GM21447 (cell line): ENCODE measurements at regions not wholly inside any gene's neighbourhood (a gene's known extent, or its start where the extent isn't known, plus 50 kb on each side); places are given as distances from the start of the nearest gene placed in this dataset.
"Not testable (repeated sequence)": the region's sequence is repeated elsewhere in the genome, so short reads cannot be mapped to it uniquely, and the experiment has no call there.

Experiments used
- ATAC-seq: cut with Tn5 transposase; IDR thresholded peaks from one replicate; pipeline ENCODE4 v1.9.1; 2021; ENCODE audit not compliant: unreplicated experiment

DNA sequence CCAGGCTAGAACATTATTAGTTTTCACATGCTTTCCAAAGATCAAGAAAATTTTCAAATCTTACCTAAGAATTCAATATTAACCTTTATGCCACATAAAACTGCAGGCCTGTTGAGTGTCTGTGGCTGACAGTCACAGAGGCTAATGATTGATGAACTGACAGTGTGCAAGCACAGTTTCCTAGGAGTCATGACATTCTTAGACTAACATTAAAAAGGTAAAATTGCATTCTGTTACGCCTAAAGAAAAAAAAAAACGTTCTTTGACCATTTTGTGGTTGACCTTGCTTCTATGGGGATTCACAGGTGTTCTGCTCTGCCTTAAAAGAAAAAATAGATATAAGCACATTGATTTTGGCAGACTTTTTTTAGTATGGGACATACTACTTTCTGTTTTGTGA is 1776.2 kb downstream of the PCDH9 start:
- no peak for ATAC-seq

DNA sequence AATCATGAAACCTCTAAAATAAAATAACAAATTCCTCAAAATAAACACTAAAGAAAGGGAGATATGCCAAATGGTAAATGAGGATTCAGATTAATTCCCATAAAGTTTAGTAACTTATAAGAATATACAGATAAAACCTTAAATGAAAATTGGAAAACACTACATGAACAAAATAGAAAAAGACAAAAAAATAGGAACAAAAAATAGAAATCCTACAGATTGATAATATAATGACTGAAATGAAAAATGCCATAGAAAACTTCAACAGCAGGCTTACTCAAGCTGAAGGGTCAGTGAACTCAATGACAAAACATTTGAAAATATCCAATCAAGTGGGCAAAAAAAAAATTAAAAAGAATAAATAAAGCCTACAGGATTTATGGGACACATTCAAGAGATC is 1784.8 kb downstream of the PCDH9 start:
- no peak for ATAC-seq

DNA sequence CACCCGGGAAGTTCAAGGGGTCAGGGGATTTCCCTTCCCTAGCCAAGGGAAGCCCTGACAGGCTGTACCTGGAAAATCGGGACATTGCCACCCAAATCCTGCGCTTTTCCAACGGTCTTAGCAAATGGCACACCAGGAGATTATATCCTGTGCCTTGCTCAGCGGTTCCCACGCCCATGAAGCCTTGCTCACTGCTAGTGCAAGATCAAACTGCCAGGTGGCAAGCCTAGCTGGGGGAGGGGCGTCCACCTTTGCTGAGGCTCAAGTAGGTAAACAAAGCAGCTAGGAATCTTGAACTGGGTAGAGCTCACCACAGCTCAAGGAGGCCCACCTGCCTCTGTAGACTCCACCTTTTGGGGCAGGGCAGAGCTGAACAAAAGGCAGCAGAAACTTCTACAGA is 1794.5 kb downstream of the PCDH9 start:
- ATAC-seq: no peak

DNA sequence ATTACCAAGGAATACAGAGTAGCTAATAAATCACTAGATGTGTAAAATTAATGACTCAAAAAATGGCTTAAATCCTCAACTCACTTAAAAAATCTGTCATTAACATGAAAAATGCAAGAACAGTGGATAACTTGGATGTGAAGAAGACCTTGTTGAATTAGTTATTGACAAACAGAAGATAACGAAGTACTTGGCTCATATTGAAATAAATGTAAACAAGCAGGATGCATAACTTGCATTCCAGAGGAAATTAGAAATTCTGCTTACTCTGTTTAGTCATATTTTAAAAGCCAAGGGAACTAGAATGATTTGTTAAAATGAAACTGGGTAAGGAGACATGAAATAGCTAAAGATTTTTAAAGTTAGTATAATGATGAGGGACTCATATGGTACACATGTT is 1812.2 kb downstream of the PCDH9 start:
- no peak for ATAC-seq

DNA sequence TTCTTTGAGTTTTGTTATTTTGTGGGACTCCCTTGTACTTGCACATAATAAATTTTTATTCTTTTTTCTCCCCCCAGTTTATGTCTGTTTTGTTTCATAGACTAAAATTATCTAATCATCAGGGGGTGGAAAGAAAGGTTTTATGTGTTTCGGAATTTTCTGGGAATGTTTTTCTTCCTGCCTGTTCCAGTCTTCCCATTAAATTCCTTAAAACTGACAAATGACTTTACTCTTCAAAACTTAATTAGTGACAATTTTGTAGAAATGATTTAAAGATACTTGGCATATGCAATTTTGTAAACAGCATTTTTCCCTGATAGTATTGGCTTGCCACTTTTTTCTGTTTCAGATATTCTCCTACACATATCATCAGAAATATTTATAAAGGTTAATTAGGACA is 1813.4 kb downstream of the PCDH9 start:
- ATAC-seq: no peak

DNA sequence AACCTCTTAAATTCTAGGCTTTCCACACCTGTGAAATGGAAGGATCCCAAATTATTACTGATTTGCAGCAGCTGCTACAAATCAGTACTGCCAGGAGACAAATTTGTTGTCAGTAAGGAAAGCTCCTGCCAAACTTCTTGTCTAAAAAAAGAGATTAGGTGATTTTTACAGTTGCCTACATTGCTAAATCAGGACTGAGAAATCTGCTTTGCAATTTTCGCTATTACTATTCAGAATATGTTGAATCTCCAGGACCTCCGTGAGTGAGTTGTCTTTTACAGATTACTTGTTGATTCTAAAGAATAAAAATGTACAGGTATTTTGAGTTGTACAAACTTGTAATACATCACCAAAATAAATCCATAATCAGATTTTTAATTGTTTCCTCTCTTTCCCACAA is 1815.9 kb downstream of the PCDH9 start:
- no peak for ATAC-seq

DNA sequence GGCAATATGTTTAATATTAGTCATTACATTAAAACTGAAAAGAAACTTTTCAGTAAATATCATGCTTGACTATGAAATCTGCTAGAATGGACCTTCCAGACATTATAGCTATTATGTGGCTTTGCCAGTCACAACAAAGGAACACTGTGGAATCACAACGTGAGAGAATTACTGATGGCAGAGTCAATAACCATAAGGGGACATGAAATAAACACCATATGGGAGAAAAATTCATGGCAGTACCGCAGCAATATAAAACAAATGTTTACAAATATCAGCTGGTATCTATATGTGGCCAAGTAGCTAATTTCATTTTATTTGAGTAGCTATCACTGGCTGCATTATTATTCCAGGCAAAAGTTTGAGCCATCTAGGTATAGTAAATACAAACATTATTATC is 1818.6 kb downstream of the PCDH9 start:
- ATAC-seq: no peak

DNA sequence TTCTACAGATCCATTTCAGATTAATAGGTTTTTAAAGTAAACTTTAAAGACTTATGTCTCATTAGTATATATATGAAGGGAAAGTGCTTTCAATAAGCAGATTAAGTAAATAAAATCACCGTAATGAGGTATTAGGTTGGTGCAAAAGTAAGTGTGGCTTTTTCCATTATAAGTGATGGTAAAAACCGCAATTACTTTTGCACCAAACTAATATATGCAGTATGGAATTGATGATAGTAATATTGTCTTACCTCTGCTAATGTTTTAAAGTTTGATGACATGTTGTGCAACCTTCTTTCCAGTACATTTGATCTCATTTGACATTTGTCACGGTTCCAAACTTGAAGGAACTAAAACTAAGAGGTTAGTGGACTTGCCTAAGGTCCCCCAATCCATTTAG is 1819.3 kb downstream of the PCDH9 start:
- no peak for ATAC-seq

DNA sequence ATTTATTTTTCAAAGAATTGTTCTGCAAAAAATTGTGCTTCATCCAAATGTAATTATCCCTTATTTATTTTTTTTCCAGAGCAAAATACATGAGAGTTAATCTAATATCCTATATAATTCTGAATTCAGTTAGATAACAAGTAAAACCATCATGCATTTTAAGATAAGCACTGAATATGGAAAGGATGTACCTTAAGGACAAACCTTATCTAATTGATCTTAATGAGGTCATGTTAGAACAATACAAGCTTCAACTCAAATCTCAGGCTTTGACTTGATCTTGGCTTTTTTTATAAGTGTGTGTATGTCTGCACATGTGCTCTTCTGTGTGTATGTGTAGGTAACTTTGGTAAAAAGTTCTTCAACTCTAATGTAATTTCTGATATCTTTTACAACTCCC is 1828.8 kb downstream of the PCDH9 start:
- no peak for ATAC-seq

DNA sequence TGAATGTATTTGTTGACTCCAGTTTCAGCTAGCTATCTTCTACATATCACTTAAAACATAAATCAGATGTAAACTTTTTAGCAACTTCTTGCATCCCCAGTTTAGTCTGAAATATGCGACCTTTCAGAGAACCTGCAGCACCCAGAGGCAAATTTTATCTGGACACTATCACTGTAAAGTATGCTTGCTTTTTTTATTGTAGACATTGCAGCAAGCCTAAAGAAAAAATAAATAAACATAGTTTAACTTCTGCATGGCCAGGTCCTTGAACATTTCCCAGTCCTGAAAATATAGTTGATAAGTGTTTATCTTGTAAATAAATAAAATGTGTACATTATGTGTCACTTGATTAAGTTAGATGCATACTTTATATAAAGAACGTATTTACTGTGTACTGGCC is 1829.4 kb downstream of the PCDH9 start:
- ATAC-seq: no peak

DNA sequence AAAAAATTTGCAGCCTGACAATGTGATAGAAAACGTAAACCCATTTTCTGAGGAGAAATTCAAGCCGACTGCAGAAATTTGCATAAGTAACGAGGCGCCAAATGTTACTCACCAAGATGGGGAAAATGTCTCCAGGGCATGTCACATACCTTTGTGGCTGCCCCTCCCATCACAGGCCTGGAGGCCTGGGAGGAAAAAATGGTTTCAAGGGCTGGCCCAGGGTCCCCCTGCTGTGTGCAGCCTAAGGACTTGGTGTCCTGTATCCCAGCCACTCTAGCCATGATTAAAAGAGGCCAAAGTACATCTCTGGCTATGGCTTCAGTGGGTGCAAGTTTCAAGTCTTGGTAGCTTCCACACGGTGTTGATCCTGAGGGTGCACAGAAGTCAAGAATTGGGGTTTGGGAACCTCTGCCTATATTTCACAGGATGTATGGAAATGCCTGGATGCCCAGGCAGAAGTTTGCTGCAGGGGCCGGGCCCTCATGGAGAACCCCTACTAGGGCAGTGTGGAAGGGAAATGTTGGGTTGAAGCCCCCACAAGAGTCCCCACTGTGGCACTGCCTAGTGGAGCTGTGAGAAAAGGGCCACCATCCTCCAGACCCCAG is 1842.3 kb downstream of the PCDH9 start:
- ATAC-seq: no peak

DNA sequence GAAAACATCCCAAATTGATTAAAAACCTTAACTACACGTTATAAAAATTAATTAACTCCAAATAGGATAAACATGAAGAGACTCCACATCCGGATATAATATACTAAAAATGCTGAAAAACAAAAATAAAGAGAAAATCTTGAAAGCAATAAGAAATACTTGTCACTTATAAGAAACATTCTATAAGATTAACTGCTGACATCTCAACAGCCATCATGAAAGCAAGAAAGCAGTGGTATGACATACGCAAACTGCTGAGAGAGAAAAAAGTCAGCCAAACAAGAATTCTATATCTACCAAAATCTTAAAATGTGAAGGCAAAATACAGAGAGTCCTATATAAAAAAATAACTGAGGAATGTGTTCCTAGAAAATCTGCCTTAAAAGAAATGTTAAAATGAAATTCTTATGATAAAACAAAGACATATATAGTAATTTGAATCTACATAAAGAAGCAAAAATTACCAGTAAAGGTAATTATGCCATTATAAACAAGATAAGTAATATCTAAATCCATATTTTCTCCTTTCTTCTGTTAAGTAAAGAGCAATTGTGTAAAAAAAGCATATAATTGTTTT is 1851.1 kb downstream of the PCDH9 start:
- no peak for ATAC-seq

DNA sequence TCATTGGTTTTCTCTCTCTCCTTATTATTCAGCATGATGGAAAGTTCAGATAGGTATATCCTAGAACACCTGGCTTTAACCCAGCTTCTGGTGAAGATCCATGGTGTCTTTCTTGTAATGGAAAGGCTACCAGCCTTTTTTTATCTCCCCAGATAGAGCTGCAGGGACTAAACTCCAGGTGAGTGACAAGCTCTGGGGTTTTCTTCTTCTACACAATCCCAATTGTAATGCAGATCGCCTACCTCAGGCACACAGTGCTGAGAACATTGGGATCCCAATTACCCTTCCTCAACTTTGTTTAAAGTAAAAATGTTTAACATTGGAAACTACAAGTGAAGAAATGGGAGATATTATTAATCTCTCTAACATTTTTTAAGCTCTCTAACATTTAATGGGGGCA is 1851.7 kb downstream of the PCDH9 start:
- ATAC-seq: no peak

DNA sequence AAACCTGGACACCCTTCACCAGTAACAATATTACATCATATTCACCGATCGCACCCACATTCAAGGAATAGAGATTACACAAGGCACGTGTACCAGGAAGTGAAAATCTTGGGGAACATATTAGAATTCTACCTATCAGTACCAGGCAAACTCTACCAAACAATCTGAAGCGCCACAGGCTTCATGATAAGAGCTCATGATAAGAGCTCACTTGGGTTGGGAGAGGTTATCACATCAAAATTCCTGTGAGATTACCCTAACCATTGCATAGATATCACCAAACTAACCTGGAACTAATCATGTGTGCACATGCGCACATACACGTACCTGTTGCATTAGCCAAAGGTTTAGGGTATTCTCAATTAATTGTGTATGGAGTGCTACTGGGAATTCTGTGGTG is 1861.3 kb downstream of the PCDH9 start:
- ATAC-seq: no peak

DNA sequence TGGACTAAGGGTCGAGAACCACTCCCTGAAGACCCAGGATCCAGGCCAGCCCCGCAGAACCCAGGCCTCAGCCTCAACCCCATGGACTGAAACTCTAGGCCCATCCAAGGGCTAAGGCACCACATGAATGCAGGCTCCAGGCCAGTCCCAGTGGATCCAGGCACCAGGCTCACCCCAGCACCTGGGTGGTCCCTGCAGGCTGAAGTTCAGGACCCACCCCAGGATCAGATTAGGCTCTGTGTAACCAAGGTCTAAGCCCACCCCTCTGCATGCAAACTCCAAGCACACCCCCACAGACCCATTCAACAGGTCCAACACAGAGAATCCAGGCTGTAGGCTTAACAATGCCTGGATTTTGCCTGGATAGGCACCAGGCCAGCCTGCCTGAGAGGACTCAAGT is 1876.2 kb downstream of the PCDH9 start:
- no peak for ATAC-seq

DNA sequence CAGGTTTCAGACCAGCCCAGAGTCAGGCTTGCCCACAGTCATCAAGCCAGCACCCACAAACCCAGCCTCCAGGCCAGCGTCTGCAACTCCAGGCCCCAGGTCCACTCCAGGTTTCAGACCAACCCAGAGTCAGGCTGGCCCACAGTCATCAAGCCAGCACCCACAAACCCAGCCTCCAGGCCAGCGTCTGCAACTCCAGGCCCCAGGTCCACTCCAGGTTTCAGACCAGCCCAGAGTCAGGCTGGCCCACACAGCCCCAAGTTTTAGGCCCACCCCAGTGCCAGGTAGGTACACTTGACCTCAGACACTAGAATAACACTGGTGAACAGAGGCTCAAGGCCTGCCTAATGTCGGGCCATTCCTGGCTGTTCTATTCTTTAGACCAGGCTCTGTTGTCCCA is 1877.0 kb downstream of the PCDH9 start:
- ATAC-seq: not testable (repeated sequence)

DNA sequence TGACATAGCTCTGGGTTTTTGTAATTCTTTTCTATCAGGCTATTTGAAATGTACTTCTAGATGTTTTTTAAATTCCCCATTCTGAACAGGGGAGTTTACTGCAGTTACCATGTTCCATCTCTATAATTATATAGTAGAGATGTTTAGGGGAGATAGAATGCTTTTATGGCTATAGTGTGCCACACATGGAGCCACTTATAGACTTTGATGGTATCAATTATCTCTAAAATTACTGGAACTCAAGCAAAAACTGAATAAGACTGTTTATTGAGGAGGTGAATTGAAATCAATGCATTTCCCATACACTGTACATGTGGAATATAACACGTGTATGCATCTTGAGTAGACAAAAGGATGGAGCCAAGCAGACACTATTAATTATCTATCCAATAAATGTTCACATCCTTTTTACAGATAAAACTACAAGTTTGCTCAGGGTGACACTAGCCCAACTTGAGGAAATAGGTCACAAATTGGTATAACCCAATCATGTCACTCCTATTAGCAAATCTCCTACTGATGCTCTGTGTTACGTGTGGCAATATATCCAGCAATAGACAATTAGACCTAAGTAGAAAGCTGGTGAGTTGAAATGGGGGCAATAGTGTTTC is 1882.6 kb downstream of the PCDH9 start:
- no peak for ATAC-seq

DNA sequence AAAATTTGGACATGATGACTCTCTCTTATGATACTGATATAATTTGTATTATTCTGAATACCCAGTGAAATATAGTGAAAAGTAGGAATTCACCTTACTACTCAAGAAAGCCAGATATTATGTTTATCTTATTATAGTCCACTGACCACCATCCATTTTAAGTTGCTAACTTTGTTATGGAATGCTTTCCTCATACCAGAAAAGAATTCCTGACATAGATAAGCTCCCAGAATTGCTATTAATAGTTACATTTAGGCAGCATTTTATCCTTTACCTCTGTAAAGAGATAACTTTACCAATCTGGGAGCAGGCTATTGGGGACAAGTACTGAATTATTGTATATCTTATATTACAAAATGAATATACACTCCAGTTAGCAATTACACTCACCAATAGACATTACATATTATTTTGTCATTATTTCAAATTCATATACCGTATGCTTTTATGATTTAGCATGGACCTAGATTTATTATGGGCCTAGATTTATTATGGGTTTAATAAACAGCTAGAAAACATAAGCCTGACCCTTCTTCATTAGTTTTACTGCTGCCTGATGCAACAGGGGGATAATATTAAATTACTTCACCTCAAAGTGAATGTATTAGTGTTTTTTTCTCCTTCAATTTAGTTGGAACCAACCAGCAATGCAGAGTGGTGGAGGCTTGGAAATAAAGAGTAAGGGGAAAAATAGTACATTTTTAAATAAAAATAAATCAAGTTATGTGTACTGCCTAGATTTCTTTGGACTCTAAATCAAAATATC is 1886.1 kb downstream of the PCDH9 start:
- ATAC-seq: no peak

DNA sequence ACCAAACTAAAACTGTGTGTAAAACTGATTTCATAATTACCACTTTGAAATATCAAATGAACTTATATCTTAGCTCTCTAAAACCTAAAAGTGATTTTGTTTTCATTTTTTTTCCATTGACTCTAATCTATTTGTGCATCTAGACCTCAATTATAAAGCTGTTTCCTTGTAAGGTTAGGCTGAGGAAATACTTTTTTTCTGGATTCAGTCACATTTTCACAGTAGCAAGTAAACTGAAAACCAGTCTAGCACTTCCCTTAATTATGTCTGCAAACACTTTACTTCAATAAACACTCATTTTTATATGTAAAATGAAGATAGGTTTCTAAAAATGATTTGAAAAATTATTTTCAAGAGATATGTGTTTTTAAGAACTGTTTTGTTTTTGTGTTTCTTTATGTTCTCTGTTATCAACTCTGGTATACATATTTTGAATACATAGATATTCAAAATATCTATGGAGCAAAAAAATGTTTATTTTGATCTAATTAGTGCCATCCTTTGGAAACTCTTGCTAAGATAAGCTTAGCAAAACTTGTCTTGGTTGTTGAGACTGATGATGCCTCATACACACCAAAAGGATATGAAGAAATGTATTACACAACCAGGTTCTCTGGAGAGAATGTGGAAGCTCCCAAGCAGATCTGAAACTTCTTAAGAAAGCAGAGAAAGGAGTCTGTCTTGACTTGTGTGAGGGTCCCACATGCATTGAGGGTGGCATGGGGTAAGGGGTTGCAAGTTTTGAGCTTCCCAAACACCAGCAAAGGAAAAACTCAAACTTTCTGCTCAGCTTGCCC is 1887.4 kb downstream of the PCDH9 start:
- no peak for ATAC-seq

DNA sequence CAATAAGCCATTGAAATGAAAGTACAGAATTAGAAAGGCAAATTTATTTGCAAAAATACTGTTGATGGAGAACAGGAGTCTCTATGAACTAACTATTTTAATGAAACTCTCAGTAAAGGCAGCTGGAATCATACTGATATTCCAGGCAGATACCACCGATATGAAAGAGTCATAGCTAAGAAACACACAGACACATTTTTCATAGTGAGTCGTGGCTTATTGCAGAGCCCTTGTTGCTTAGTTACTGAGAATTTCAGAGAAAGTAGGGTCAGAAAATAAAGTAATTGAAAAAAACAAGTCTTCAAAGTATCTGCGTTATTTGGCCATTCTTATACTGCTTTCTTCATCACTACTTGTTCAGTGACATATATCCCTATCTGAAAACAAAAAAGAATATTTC is 1890.9 kb downstream of the PCDH9 start:
- no peak for ATAC-seq

DNA sequence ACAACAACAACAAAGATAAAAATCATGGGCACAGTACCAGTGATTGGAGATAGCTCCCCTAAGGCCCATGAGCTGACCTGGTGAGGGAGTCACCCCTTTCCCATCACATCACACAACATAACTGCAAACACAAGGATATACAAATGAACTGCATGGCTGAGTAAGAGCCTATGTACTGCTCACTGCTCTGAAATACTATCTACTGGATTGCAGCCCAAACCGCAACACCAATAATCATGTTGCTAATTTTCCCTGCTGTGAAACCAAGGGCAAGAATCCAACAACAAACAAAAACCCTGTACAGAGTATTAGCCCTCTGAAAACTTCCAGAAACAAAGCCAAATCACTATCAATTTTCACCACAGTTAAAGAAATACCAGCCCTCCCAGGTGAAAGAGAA is 1893.2 kb downstream of the PCDH9 start:
- no peak for ATAC-seq
